ENCODE measurements at regions not wholly inside any gene's neighbourhood (a gene's known extent, or its start where the extent isn't known, plus 50 kb on each side); places are given as distances from the start of the nearest gene placed in this dataset.

DNA sequence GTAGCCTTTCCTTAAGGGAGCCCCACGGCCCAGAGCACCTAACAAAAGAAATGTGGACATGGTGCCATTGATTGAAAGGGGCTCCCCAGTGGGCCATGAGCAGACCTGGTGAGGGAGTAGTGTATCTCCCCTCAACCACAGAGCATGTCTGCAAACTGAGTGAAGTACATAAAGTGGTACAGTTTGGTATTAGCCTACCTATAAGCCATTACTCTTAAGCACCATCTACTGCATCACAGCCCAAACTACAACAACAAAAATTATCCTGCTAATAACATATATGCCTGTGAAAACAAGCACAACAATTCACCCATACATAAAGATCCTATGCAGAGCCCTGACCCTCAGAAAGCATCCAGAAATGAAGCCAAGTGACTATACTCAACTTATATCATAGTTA, 407.8 kb downstream of the PTPRC start:
- TF ChIP-seq EZH2 (conservative IDR thresholded peaks at IDR 0.05; ENCODE audit: low read depth, low read length), result no peak
- TF ChIP-seq, protein P1, sequence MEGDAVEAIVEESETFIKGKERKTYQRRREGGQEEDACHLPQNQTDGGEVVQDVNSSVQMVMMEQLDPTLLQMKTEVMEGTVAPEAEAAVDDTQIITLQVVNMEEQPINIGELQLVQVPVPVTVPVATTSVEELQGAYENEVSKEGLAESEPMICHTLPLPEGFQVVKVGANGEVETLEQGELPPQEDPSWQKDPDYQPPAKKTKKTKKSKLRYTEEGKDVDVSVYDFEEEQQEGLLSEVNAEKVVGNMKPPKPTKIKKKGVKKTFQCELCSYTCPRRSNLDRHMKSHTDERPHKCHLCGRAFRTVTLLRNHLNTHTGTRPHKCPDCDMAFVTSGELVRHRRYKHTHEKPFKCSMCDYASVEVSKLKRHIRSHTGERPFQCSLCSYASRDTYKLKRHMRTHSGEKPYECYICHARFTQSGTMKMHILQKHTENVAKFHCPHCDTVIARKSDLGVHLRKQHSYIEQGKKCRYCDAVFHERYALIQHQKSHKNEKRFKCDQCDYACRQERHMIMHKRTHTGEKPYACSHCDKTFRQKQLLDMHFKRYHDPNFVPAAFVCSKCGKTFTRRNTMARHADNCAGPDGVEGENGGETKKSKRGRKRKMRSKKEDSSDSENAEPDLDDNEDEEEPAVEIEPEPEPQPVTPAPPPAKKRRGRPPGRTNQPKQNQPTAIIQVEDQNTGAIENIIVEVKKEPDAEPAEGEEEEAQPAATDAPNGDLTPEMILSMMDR (CRISPR knock-in tag; IDR thresholded peaks at IDR 0.05), result no peak
- TF ChIP-seq ZNF333 (CRISPR knock-in tag; IDR thresholded peaks at IDR 0.05; ENCODE audit: borderline replicate concordance), result no peak
- TF ChIP-seq EP300 (IDR thresholded peaks at IDR 0.05; ENCODE audit: low read depth in 2 of 2, low read length in 2 of 2), result no peak
- no peak for TF ChIP-seq EP300 (CRISPR knock-in tag; IDR thresholded peaks at IDR 0.05; ENCODE audit: borderline replicate concordance)
- TF ChIP-seq HDAC1 (CRISPR knock-in tag; IDR thresholded peaks at IDR 0.05), result no peak
- TF ChIP-seq, protein P2, sequence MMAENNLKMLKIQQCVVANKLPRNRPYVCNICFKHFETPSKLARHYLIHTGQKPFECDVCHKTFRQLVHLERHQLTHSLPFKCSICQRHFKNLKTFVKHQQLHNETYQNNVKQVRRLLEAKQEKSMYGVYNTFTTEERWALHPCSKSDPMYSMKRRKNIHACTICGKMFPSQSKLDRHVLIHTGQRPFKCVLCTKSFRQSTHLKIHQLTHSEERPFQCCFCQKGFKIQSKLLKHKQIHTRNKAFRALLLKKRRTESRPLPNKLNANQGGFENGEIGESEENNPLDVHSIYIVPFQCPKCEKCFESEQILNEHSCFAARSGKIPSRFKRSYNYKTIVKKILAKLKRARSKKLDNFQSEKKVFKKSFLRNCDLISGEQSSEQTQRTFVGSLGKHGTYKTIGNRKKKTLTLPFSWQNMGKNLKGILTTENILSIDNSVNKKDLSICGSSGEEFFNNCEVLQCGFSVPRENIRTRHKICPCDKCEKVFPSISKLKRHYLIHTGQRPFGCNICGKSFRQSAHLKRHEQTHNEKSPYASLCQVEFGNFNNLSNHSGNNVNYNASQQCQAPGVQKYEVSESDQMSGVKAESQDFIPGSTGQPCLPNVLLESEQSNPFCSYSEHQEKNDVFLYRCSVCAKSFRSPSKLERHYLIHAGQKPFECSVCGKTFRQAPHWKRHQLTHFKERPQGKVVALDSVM (CRISPR knock-in tag; IDR thresholded peaks at IDR 0.05), result no peak
- no peak for TF ChIP-seq KDM1A (CRISPR knock-in tag; IDR thresholded peaks at IDR 0.05)
- TF ChIP-seq, protein P3, sequence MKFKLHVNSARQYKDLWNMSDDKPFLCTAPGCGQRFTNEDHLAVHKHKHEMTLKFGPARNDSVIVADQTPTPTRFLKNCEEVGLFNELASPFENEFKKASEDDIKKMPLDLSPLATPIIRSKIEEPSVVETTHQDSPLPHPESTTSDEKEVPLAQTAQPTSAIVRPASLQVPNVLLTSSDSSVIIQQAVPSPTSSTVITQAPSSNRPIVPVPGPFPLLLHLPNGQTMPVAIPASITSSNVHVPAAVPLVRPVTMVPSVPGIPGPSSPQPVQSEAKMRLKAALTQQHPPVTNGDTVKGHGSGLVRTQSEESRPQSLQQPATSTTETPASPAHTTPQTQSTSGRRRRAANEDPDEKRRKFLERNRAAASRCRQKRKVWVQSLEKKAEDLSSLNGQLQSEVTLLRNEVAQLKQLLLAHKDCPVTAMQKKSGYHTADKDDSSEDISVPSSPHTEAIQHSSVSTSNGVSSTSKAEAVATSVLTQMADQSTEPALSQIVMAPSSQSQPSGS (CRISPR knock-in tag; IDR thresholded peaks at IDR 0.05), result no peak
- TF ChIP-seq ZBTB7A (CRISPR knock-in tag; IDR thresholded peaks at IDR 0.05), result no peak
- TF ChIP-seq, protein P4, sequence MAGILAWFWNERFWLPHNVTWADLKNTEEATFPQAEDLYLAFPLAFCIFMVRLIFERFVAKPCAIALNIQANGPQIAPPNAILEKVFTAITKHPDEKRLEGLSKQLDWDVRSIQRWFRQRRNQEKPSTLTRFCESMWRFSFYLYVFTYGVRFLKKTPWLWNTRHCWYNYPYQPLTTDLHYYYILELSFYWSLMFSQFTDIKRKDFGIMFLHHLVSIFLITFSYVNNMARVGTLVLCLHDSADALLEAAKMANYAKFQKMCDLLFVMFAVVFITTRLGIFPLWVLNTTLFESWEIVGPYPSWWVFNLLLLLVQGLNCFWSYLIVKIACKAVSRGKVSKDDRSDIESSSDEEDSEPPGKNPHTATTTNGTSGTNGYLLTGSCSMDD (CRISPR knock-in tag; IDR thresholded peaks at IDR 0.05), result no peak
- TF ChIP-seq SP1 (IDR thresholded peaks at IDR 0.05), result no peak
- no peak for TF ChIP-seq SP1 (CRISPR knock-in tag; IDR thresholded peaks at IDR 0.05)
